Gastrocnemius medialis (tissue), 4 donors: ENCODE measurements at regions not wholly inside any gene's neighbourhood (a gene's known extent, or its start where the extent isn't known, plus 50 kb on each side); places are given as distances from the start of the nearest gene placed in this dataset.

Experiments used
- ATAC-seq, 2 donors: fragments of 150-250 bp; one replicate each; pipeline ENCODE4 v1.9.1; 2016
- DNase-seq, 2 donors: peaks; one replicate each; pipeline ENCODE4 v3.0.0-alpha.2; 2019
- H3K27ac ChIP-seq, 4 donors: fragments of 200-600 bp; sonication (generic); 1 replicate in 1 of 4; 2 replicates in 3 of 4; pipeline ENCODE4 v1.5.1; 2016 to 2018; ENCODE audit warnings: mild to moderate bottlenecking in 2 of 4, moderate library complexity in 1 of 4
- H3K27me3 ChIP-seq, 3 donors: fragments of 200-600 bp; sonication (generic) in 2 of 3; 1 replicate in 1 of 3; 2 replicates in 2 of 3; pipeline versions ENCODE4 v1.5.1 to v1.6.0; 2016 to 2019; ENCODE audit warnings: mild to moderate bottlenecking in 1 of 3, moderate library complexity in 1 of 3
- H3K36me3 ChIP-seq, 2 donors: fragments of 200-600 bp; sonication (generic) in 1 of 2; one replicate each; pipeline ENCODE4 v1.5.1; 2017 to 2018
- H3K4me1 ChIP-seq, 2 donors: fragments of 200-600 bp; sonication (generic) in 1 of 2; one replicate each; pipeline ENCODE4 v1.5.1; 2016 to 2017; ENCODE audit warnings: mild to moderate bottlenecking in 2 of 2
- H3K4me3 ChIP-seq, 4 donors: fragments of 200-600 bp; sonication (generic) in 3 of 4; 1 replicate in 1 of 4; 2 replicates in 3 of 4; pipeline ENCODE4 v1.5.1; 2016 to 2019; ENCODE audit warnings: mild to moderate bottlenecking in 2 of 4
- H3K9me3 ChIP-seq, 3 donors: fragments of 200-600 bp; sonication (generic) in 2 of 3; 1 replicate in 1 of 3; 2 replicates in 2 of 3; pipeline ENCODE4 v1.5.1; 2016 to 2019
- CTCF ChIP-seq, 5 experiments: fragments of 450-650 bp in 3 of 5; fragments of 200-600 bp in 2 of 5; sonication (generic) in 2 of 5; IDR thresholded peaks in 4 of 5; conservative IDR thresholded peaks in 1 of 5; 1 replicate in 4 of 5; 2 replicates in 1 of 5; pipeline ENCODE4 v1.5.1; 2016 to 2019; ENCODE audit warnings: antibody characterized with exemption in 5 of 5, mild to moderate bottlenecking in 3 of 5, moderate library complexity in 3 of 5
- POLR2A ChIP-seq, 2 donors: fragments of 450-650 bp; IDR thresholded peaks; one replicate each; pipeline ENCODE4 v1.6.1; 2017; ENCODE audit warnings: antibody characterized with exemption in 2 of 2, mild to moderate bottlenecking in 2 of 2, moderate library complexity in 2 of 2
- in situ Hi-C, 4 donors: fragments of 200-750 bp; cut with MboI; loops; one replicate each; pipeline versions ENCODE4 v1.15.0 to v1.8.0; 2017; ENCODE audit warnings: low sequenced_read_pairs in 4 of 4
- intact Hi-C: fragments of 100-400 bp; cut with DNase I; formaldehyde crosslinking; loops from one replicate; pipeline ENCODE4 v1.15.1; 2023; ENCODE audit warnings: low total_unique reads

DNA sequence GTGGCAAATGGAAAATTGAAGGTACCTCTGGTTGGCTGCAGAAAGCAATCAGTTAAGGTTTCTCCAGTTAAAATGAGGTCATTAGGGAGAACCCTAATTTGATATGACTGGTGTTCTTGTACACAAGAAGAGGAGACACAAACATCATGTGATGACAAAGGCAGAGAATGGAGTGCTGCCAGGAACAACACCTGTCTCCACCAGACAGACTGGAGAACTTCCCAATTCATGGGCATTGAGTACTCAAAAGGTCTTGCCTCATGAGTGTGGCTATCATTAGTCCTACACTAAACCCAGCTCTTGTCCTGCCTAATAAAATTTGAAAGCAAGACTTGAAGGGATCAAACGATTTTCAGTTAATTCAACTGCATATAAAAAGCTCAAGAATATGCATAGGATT, 152.6 kb downstream of the PTPN20 start:
- H3K27ac ChIP-seq = peak overlapping the region; percentile 54 to 79 (median 69)
- DNase-seq = peak; percentile 75 to 84
- H3K4me1 ChIP-seq = peaks cover 26 to 37% of the 10 kb centered on the region in 2 donors
- intact Hi-C loops = loop anchor here (5.0 kb wide), 2 partner anchors 118 to 188 kb away; no protein-coding TSS in a partner anchor
- ATAC-seq = peak; percentile 89 to 95
- H3K27me3 ChIP-seq = no peaks in the 10 kb centered on the region
- no peaks in the 10 kb centered on the region for H3K9me3 ChIP-seq
- no peak for TF ChIP-seq POLR2A (IDR thresholded peaks at IDR 0.05)
- TF ChIP-seq CTCF (IDR thresholded peaks at IDR 0.05 in 4 of 5, conservative IDR thresholded peaks at IDR 0.05 in 1 of 5) = no peak
- H3K36me3 ChIP-seq = no peaks in the 10 kb centered on the region
- in situ Hi-C loops = no loop called here
- H3K4me3 ChIP-seq = no peak overlapping the region

DNA sequence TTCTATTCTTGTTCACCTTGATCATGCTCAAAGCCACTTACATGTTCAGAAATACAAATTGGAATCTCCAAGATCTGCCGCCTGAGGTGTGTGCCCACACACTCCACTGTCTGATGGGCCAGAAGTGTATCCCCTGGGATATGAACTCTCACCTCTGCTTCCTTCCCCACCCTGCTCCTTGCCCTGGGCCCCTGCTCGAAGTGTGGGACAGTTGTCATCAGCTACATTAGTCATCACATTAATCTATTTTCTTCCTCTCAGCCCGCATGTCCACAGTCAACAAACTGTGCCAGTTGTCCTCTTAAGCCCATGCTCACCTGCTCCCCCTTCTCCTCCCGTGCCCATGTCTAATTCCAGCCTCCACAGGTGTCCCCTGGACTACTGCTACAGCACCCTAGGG, 154.7 kb downstream of the PTPN20 start:
- Histone ChIP-seq H3K27me3 (no peaks in the 10 kb centered on the region), H3K36me3 (no peaks in the 10 kb centered on the region), H3K9me3 (no peaks in the 10 kb centered on the region), H3K4me1 (peaks cover 15 to 29% of the 10 kb centered on the region in 2 donors), H3K27ac (no peak overlapping the region), H3K4me3 (no peak overlapping the region)
- in situ Hi-C loops = no loop called here
- intact Hi-C loops = no loop called here
- DNase-seq = no peak
- peak in 1 of 2 donors; percentile 41 for ATAC-seq
- TF ChIP-seq POLR2A (IDR thresholded peaks at IDR 0.05) (no peak), CTCF (IDR thresholded peaks at IDR 0.05 in 4 of 5, conservative IDR thresholded peaks at IDR 0.05 in 1 of 5) (no peak)

- Histone ChIP-seq H3K36me3 (no peaks in the 10 kb centered on the region), H3K27ac (no peak overlapping the region), H3K27me3 (no peaks in the 10 kb centered on the region), H3K4me1 (peaks cover 13 to 19% of the 10 kb centered on the region in 2 donors), H3K9me3 (no peaks in the 10 kb centered on the region), H3K4me3 (no peak overlapping the region)
- no peak for DNase-seq
- in situ Hi-C loops = no loop called here
- no peak for TF ChIP-seq POLR2A (IDR thresholded peaks at IDR 0.05)
- no peak for TF ChIP-seq CTCF (IDR thresholded peaks at IDR 0.05 in 4 of 5, conservative IDR thresholded peaks at IDR 0.05 in 1 of 5)
- intact Hi-C loops = no loop called here
- no peak for ATAC-seq
These were observed 157.0 kb downstream of the PTPN20 start for GRCh38 chr10:47067949-47068940.

GRCh38 chr10:47070541-47070940, 159.3 kb downstream of the PTPN20 start:
- DNase-seq (no peak), ATAC-seq (no peak)
- Histone ChIP-seq H3K4me1 (peaks cover 0 to 6% of the 10 kb centered on the region in 2 donors), H3K4me3 (no peak overlapping the region), H3K27me3 (no peaks in the 10 kb centered on the region), H3K9me3 (no peaks in the 10 kb centered on the region), H3K36me3 (no peaks in the 10 kb centered on the region), H3K27ac (no peak overlapping the region)
- in situ Hi-C loops (no loop called here), intact Hi-C loops (no loop called here)
- TF ChIP-seq CTCF (IDR thresholded peaks at IDR 0.05 in 4 of 5, conservative IDR thresholded peaks at IDR 0.05 in 1 of 5) = no peak
